ENCODE measurements at regions not wholly inside any gene's neighbourhood (a gene's known extent, or its start where the extent isn't known, plus 50 kb on each side); places are given as distances from the start of the nearest gene placed in this dataset.
A peak's percentile ranks its signal among the peaks of the same experiment; 100 is the strongest.

DNA sequence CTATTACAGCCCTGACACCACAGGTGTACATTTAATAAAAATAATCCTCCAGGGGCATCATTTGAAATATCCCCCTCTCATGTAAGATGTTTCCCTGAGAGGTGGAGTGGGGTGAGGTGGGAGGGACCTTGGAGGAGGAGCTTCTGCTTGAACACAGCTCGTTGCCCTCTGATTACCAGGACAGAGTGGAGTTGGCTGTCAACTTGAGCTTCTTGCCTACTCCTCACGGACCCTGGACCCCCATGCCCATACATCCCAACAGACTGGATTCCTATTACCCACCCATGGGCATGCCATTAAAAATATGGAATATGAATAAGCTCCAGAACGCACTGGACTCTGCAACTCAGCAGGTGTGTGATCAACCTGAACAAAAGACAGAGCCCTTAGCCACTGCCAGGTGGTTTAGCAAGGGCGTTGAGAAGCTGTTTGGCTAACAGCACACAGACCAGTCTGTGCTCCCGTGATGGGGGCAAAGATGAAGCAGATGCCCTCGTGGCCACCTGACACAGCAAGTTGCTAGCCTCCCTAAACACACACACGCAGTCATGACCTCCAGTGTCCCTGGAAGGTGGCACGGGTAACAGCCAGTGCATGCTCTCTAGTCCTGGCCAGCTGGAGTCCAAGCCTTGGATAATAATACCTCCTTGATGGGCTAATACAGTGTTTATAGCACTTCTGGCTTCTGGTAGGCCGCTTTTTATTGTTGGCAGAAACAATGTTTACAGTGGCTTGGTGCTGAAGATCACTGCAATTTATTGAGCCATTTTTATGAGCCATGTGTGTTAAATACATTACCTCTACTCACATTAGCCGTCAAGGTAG lies 155.0 kb downstream of the TOMM20 start:
- Histone ChIP-seq H3K27ac (peak overlapping the region in 1 of 2 donors; percentile 99), H3K4me3 (no peak overlapping the region)
- DNase-seq (ENCODE audit: low spot score) = peak; percentile 63
- TF ChIP-seq, protein P1, sequence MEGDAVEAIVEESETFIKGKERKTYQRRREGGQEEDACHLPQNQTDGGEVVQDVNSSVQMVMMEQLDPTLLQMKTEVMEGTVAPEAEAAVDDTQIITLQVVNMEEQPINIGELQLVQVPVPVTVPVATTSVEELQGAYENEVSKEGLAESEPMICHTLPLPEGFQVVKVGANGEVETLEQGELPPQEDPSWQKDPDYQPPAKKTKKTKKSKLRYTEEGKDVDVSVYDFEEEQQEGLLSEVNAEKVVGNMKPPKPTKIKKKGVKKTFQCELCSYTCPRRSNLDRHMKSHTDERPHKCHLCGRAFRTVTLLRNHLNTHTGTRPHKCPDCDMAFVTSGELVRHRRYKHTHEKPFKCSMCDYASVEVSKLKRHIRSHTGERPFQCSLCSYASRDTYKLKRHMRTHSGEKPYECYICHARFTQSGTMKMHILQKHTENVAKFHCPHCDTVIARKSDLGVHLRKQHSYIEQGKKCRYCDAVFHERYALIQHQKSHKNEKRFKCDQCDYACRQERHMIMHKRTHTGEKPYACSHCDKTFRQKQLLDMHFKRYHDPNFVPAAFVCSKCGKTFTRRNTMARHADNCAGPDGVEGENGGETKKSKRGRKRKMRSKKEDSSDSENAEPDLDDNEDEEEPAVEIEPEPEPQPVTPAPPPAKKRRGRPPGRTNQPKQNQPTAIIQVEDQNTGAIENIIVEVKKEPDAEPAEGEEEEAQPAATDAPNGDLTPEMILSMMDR (IDR thresholded peaks at IDR 0.05) = no peak

DNA sequence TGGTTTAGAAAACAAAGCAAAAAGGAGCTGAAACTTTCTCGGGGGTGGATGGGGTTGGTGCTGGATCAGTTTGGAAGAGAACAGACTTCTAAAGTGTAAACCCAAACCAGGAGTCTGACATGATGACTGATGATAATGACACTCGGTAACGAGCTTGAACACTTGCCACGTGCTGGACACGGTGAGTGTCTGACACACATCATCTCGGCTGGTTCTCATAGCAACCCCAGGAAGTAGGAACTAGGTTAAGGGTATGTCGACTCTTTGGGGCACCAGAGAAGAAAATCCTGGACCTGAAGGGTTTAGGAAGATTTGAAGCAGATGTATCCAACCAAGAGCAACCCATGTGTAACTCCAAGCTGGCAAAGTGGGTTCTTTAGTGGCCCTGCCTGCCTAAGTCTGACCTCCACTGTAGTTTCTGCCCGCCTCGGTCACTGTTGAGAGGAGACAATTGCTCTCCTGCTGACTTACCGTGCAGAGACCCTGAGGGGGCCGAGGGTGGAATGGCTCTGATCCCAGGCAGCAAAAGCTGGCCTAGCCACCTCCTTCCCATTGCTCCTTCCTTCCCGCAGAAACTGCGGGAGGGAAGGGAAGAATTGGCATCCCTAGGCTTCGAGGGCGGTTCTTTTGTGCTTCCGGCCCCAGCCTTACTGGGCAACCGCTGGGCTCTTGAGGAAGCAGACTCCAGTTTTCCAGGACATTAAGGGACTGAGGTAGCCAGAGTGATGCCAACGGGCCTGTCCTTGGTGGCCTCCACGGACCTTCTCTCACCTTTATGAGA lies 156.0 kb downstream of the TOMM20 start:
- DNase-seq (ENCODE audit: low spot score) = no peak
- TF ChIP-seq, protein P1 (IDR thresholded peaks at IDR 0.05) = no peak
- no peak overlapping the region for H3K4me3 ChIP-seq
- peak overlapping the region in 1 of 2 donors; percentile 94 for H3K27ac ChIP-seq

DNA sequence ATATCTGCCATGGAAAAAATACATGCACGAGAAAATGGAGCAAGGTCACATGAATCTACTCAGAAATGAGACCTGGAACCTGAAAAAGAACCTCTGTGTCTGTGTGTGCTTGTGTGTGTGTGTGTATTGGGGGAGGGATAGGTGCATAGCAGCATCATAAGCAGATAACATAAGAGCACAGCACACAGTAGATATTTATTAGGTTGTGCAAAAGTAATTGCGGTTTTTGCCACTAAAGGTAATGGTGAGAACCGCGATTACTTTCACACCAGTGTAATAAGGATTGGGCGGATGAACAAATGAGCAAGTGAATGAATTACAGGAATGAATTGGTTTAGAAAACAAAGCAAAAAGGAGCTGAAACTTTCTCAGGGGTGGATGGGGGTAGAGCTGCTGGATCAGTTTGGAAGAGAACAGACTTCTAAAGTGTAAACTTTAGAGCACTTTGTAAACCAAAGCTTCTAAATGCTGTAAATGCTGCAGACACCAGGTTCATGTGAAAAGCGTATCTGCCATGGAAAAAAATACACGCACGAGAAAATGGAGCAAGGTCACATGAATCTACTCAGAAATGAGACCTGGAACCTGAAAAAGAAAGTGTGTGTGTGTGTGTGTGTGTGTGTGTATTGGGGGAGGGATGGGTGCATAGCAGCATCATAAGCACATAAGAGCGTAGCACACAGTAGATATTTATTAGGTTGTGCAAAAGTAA lies 156.9 kb downstream of the TOMM20 start:
- TF ChIP-seq, protein P1 (IDR thresholded peaks at IDR 0.05) = no peak
- Histone ChIP-seq H3K4me3 (no peak overlapping the region), H3K27ac (peak overlapping the region; percentile 93 to 94)
- DNase-seq (ENCODE audit: low spot score) = no peak

DNA sequence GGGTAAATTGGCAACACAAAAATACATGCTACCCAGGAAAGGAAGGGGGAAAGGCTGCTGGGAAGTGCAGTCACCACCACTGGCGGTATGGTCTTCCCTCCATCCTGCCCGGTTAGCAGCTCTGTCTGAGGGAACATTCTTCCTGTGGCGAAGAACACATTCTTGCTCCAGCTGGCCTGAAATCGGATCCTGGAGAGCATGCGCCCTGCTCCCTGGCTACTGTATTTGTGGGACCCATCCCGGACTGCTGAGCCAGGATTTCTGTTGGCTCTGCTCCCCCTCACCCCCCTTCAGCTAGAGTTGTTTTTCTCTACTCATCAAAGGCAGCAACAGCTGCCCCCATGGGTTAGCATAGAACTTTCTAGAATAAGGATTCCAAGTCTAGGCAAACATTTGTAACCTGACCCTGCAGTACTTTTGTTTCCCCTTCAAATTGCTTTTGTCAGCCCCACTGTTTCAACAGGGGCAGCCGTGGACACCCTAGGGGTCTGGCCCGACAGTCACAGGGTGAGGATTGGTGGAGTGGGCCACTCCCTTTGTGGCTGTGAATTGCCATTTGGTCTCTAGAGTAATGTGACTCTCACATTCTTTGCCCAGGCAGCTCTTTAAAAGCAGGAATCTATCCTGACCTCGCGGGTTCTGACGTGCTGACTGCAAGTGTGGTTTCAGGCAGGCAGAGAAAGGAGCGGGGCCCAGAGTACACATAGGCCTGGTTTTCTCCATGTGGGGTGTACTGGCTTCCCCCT lies 157.7 kb downstream of the TOMM20 start:
- Histone ChIP-seq H3K27ac (peak overlapping the region; percentile 93 to 94), H3K4me3 (peak overlapping the region; percentile 64)
- DNase-seq (ENCODE audit: low spot score) = peak; percentile 93
- TF ChIP-seq, protein P1 (IDR thresholded peaks at IDR 0.05) = no peak

DNA sequence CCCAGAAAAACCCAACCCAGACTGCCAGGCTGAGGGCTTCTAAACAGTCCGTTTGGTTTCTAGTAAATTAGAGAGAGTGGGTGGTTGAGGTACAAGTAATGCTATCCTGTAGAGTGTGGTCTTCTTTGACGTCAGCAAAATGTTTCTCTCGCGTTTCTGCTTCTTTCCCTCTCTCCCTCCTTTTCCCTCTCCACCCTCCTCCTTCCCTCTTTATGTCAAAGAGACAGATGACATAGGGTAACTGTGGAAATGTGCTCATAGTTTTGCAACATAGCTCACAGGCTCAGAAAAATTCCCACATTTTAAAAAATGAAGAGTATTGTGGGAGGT lies 158.3 kb downstream of the TOMM20 start:
- peak overlapping the region; percentile 64 for H3K4me3 ChIP-seq
- DNase-seq (ENCODE audit: low spot score) = peak; percentile 71

More for the DNA sequence above, 158.3 kb downstream of the TOMM20 start:
- TF ChIP-seq, protein P1 (IDR thresholded peaks at IDR 0.05) = no peak
- H3K27ac ChIP-seq = peak overlapping the region; percentile 93 to 94
